NCI-H1105 treated with DMSO at 0.1 percent for 48 hours (cell line): ENCODE measurements at regions not wholly inside any gene's neighbourhood (a gene's known extent, or its start where the extent isn't known, plus 50 kb on each side); places are given as distances from the start of the nearest gene placed in this dataset.

Experiments
- DNase-seq: peaks from one replicate; lab custom pipeline; 2025; lab: John Stamatoyannopoulos, UW

DNA sequence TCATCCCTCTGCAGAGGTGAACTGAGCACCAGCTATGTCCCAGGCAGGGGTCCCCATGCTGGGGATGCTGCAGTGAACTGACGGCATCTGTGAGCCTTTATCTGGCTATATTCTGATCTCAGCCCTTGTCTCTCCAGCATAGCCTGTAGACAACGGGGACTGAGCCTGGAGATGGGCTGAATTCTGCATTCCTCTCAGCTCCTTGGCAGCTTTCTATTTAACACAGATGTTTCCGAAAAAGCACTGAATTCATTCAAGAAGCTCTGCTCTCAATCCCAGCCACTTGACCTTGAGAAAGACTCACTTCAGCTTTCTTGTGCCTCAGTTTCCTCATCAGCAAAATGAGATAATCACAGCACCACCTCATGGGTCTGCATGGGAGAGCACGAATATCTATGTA, 204.4 kb upstream of the PMEPA1 start:
- DNase-seq, result no peak

DNA sequence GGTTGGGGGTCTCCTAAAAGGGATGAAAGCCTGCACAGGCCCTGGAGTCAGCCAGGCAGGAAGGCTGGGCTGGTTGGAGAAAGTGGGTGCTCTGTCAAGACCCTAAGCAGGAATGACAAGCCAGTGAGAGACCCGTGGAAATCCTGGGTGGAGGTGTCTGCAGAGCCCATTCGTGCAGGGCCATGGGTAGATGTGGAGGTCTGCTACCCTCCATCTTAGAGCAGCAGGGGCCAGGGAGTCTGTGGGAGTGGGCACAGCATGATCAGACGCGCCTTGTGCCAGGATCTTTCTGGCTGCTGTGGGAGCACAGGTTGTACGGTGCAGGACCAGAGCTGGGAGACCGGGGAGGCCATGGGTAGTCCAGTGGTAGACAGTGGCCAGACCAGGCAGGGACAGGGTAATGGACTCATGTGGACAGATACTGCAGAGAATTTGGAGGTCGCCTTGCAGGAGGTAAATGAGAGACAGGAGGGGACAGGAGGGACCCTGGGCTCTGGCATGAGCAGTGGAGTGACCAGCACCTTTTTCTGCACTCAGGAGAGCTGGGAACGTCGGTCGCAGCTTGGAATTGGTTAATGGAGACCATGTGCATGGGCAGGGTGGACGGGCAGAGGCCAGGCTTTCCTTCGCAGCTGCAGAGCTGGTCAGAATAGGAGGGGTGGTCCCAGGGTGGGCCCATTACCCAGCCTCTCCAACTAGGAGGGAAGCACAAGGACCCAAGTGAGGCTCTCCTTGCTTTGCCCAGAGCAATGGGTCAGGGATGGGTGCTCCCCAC, 203.5 kb upstream of the PMEPA1 start:
- no peak for DNase-seq

DNA sequence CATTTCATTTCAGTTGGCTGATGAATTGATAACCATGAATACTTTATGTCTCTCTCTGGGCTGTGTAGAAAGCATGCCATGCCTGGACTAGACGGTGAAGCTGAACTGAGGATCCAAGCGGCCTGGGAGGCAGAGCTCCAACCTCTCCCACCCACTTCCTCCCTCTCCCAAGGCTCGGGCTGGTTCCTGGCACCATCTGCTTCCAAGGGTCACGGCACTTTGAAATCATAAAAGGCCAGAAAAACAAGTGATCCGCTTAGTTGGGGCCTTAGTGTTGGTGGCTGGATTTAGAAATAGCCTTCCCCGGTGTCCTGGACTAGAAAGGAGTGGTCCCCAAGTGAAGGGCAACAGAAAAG, 202.4 kb upstream of the PMEPA1 start:
- DNase-seq, result no peak

DNA sequence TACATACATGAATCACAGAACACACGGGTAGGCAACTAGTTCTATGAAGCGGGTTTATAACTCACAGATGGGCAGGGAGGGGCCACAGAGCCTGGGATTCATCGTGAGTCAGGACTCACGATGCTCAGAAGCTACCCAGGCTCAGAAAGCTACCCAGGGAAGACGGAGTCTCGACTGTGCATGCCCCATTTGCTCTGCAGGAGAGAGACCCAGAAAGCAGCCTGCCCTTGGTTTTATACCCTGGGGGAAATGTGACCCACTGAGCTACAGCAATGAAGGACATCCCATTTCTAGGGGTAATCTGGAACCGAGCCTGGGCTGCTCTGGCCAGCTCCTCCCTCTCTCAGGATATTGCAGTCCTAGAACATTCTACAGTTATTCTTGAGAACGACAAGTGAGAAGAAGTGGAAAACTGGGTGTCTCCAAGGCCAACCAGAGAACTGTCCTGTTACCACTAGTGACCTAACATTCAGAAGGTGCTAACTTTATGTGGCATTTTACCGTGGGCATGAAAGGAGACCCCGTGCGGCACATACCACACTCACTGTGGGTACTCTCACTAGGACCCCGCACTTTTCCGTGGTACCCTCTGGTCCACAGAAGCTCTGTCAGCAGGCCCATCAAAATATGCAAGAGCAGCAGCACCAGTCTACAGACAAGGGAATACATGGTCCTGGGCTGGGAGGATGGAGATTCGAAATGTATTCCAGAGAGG, 201.9 kb upstream of the PMEPA1 start:
- no peak for DNase-seq

DNA sequence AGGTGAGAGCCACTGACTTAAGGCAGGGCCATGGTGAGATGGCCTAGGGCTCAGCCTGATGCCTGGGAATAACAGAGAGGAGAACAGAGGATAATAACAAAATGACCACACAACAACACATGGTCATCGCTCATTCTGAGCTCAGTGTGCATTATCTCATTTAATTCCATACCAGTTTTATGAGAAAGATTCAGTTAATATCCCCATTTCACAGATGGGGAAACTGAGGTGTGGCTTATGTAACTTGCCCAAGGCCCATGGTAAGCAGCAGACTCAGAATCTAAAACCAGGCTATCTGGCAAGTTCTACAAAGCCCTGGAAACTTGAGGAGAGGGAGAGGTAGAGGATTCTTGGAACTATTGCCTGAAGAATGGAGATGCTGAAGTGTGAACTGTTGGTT, 200.9 kb upstream of the PMEPA1 start:
- DNase-seq, result no peak

DNA sequence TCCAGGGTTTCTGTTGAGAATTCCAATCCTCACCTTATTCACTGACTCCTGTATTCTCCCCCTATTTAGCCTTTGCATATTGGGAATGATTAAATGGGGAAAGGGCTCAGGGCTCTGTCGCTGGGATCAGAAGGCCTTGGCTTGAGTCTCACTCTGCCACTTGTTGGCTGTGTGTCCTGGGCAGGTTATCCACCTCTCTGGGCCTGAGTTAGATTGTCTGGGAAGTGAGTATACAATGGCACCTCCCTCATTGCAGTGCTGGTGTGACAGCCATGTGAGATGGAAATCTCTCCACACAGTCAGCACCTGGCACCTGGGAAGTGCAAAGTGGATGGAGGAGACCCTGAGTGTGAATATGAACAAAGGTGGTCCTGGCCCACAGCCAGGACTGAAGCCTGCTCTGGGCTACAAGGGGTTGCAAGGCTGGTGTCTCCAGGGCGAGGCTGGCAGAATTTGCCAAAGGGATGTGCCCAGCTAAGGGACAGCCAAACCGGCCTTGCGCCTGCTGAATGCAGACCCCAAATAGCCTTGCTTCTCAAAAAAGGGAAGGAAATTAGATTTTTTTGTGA, 200.0 kb upstream of the PMEPA1 start:
- peak; percentile 4 for DNase-seq

DNA sequence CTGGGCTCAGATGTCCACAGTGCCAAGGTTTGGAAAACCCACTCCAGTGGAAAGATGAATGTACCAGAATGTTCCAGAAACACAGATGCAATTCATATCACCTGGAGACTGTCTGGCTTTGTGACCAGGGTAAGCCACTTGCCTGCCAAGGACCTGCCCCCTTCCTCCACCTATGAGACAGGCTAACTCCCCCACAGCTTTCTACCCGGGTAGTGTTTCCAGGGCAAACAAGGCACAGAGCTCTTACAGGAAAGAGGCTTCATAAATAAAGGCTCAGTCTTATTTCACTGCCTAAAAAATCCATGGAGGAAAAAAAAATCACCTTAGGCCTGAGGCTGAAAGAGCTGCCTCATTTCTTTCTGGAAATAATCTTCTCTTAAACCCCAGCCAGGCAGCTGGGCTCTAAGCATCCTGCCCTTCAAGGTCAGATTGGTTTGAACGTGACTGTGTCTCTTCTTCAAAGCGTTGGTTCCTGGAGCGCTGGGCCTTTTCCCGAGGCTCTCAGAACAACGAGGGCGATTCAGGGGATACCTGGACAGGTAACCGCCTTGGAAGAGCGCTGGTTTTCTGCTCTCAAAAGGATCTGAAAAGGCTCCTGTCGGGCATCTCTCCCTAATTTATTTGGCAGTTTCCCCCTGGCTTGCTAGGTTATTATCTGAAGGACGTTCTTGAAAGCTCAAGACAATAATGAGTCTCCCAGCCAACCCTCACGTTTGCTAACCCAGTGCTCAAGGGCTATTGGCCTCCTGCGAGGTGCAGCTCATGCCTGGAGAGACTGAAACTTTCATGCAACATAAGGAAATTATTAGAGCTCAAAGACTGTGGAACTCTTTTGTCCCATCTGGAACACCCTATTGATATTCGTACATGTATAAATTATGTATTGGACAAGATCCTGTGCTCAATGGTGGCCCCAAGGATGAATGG, 199.2 kb upstream of the PMEPA1 start:
- DNase-seq, result peak; percentile 38

DNA sequence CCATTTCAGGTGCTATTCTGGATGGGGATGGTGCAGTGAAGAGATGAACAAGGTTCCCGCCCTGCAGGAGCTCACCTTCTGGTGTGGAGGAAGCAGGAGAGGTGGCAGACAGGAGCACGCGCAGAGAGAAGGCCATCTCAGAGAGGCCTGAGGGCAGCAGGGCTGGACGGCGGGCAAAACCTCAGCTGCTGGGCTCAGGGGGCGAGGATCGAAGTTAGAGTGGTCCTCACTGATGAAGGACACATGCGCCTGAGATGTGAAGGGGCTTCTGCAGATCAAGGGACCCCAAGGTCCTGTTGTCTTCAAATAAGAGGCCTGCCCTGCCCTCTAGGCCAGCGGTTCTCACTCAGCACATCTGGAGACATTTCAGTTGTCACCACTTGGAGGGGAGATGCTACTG, 198.4 kb upstream of the PMEPA1 start:
- no peak for DNase-seq

DNA sequence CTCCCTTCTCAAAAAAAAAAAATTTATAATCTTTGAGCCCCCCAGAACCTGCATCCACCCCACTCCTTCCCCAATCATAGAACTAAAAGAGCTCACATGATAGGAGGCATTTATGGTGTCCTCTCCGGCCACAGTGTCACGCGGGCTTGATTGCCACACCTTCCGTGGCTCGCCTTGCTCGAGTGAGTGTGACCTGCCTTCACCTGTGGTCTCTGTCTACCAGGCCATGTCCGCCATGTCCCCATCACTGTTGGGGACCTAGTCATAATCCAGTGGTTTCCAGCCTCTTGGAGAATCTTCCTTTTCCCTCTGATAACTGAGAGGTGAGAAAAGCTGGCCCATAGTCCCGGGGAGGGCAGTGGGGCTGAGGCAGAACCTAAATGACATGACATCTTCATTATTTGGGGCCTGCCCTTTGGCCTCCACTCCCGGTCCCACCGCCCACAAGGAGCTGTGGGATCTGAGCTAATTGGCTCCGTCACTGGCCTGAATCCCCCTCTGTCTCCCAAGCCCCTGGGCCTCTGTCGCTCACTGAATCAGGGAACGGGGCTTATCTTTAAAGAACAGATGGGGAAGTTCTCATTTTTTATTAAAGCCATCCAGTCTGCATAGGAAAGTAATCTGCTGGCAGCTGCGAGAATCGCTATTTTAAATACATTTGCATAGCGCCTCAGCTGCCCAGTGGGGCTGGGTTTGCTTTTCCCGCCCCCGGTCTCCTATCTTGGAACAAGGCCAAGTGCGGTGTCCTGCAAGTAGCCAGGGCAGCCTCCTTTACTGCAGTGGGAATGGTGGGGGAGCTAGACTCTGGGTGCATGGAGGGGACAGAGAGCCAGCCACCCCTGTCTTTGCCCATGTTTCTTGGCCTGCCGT, 197.6 kb upstream of the PMEPA1 start:
- no peak for DNase-seq

DNA sequence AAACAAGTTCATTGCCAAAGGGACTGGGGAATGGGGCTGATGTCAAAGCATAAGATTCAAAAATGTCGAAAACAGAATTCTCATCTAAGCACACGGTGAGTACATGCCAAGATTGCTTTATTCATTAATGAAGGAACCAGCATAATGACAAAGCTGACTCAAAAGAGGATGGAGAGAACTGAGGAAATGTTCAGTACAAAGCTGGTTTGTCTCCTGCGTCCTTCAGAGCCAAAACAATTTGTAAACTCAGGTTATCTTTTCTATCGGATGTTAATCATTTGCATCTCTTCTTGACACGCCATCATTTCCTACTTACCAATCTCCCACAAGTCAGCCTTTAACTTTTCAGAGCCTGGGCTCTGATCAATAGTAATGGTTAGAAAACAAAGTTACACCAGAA, 195.6 kb upstream of the PMEPA1 start:
- DNase-seq, result no peak

DNA sequence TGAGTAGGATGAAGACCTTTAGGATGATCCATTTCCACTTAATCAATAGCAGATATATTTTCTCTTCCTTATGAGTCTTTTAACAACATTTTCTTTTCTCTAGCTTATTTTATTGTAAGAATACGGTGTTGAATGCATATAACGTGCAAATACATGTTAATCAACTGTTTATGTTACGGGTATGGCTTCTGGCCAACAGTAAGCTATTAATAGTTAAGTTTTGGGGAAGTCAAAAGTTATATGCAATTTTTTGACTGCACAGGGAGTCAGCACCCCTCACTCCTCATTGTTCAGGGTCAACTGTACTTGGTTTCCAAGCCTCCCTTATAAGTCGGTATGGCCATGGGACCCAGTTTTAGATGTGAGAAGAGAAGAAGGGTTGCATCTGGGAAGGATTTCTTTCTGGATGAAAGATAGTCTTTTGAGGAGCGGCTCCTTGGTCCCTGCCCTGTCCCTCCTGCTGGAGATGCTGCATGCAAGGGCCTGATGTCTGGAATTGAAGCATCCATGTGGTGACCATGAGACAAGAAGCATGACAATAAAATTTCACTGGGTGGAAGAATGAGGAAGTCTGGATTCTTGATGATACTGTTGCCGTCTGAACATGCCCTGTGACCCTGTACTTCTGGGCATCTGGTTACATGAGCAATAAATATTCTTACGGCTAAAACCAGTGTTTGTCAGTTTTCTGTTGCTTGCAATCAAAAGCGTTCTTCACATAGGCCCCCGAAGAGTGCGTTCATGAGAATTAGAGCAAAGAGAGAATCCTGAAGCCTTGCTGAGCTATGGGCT, 194.7 kb upstream of the PMEPA1 start:
- DNase-seq, result no peak

DNA sequence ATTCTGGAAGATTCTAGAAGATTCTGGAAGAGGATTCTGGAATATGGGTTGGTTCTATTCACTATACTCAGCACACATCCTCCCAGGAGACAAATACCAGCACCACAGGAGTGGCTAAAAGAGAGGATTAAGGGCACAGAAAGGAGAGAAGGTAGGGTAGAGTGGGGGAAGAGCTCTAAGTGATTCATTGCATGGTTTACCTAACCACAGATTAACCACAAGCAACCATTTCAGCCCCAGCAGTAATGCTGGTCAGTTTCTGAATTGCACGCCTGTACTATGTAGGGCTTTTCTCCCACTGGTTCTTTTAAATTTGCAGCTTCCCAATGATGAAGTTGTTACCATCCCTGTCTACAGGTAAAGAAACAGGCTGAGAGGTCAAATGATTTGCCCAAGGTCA, 192.7 kb upstream of the PMEPA1 start:
- DNase-seq, result no peak

DNA sequence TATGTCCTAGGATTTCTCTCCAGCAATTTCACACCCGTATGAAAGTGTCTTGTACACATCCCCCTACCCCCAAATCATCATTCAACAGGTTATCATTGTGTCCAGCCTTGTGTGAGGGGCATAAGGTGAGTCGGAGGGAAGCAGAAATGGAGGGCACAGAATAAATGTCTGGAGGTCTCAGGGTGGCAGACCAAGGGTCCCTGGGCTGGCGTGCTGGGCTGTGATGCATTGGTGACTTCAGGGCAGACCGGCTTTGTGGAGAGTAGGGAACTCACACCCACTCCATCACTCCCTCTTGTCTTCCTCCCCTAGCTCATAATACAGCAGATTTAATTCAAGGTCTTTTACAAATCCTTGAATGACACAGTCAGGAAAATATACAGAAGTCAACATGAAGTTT, 191.7 kb upstream of the PMEPA1 start:
- DNase-seq, result no peak

DNA sequence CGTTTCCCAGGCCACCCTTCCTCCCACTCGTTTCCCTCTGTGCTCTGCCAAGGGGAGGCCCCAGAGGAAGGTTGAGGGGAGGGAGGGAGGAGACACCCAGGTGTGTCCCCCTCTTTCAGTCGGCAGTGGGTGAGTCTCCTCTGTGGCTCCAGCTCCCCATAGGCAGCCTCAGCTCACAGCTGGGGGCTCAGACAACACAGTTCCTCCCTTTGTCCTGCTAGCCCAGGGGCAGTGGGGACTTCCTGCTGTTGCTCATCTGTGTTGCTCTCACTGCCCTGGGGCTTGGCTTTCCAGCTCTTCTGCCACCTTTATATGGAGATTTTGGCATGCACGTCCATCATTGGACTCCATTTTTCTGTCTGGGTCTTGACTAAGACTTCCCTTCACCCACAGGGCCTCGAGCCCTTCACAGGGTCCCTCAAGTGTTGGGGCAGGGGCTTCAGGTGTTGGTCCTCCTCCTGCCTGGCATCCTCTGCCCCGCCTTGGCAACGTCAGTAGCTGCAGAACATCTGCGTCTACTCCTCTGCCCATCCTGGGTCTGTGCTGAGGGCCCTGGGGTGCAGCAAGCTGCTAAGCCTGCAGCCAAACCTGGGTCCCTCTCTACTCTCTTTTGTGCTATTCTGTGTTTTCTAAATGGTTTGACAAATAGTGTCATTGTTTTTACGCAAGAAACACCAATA, 190.6 kb upstream of the PMEPA1 start:
- no peak for DNase-seq

DNA sequence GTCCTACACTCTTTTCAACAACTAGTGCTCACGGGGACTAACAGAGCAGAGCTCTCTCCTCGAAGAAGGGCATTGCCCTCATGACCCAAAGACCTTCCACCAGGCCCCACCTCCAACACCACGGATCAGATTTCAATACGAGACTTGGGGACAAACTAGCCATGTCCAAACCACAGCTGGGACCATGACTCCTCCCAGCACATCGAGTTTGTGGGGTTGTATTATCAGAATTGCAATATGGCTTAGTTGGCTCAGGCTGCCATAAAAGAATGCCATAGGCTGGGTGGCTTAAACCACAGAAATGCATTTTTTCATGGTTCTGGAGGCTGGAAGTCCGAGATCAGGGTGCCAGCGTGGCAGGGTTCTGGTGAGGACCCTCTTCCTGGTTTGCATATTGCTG, 189.7 kb upstream of the PMEPA1 start:
- no peak for DNase-seq

DNA sequence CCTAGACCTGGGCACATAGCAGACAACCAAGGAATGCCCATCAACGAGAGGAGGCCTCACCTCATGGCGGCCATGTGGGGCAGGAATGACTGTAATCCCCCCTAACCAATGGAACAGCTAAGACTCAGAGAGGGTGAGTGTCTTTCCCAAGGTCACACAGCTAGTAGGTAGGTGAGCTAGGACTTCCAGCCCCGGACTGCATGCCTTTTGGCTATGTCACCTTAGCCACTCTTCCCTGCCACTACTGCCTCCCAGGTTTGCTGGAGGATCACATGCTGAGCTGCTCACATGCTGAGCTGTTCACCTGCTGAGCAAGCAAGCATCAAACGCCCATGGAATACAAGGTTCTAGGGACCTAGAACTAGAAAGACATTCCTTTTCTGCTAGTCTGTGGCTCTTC, 188.5 kb upstream of the PMEPA1 start:
- DNase-seq, result no peak

DNA sequence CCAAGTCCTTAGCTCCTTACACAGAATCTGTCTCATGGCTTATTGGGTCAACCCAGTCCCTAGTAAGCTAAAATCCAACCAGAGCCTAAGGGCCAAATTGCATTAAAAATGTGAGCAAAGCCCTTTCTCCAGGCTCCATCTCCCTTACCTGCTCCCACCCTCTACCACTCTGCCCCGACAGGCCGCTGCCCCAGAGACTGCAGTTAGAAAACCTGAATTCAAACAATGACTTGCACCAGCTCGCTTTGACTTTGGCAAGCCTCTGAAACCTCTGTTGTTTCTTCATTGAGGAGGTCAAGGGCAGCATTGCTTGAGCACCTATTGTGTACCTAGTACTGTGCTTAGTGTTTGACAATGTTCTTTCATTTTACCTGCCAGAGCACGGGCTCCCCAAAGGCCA, 188.1 kb upstream of the PMEPA1 start:
- DNase-seq, result no peak

DNA sequence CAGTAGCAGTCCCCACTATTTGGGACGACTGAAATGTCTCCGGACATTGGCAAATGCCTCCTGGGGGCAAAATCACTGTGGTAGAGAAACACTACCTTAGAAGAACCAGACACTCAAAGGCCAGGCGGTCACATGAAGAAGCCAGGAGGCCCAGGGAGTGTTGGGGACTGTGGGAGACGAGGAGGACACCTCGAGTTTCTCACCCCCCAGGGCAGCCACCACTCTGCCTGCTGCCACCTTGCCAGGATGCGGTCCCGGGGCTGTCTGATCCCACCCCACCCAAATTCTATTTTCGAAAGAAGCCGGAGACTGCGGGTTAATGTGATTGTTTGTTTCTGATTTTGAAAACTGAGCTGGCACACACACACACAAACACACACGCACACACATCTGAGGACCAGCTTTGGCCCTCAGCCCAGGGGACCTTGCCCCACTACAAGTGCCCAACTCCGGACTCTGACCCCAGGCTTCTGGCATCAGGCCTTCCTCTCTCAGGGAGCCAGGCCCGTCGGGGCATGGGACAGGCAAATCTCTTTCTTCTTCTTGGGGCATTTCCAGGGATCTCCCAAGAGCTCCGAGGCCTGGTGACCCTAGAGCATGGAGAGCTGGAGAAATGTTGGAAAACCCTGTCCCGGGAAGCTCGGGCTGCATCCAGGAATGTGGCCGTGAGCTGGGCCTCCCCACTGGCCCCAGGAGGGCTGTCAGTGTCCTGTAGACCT, 187.5 kb upstream of the PMEPA1 start:
- no peak for DNase-seq

DNA sequence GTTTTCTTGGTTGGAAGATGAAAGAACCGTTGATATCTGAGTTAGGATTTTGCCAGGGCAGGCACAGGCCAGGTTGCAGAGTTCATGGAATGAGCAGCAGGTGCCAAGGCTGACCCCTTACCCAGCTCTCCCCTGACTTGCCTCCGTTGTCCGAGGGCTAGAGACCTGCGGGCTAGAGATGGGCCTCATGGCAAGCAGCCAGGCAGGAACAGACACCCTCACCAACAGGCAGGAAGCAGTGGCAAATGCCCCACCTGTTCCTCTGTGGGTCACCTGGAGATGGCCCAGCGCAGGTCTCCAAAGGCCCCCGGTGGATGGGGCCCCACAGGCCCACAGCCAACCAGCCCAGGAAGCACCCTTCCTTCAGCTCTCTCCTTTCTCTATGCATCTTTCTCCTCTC, 186.7 kb upstream of the PMEPA1 start:
- no peak for DNase-seq
